Ovary (tissue), 3 donors: ENCODE measurements at regions not wholly inside any gene's neighbourhood (a gene's known extent, or its start where the extent isn't known, plus 50 kb on each side); places are given as distances from the start of the nearest gene placed in this dataset.

ENCODE experiments used
- CTCF ChIP-seq, 3 donors: fragments of 450-650 bp in 2 of 3; fragments of 200-600 bp in 1 of 3; IDR thresholded peaks; one replicate each; pipeline versions ENCODE4 v1.5.1 to v1.8.0; 2016 to 2022; ENCODE audit warnings: antibody characterized with exemption in 3 of 3, mild to moderate bottlenecking in 1 of 3
- POLR2A ChIP-seq: fragments of 450-650 bp; IDR thresholded peaks from one replicate; pipeline ENCODE4 v1.6.1; 2017; ENCODE audit warnings: antibody characterized with exemption, mild to moderate bottlenecking, moderate library complexity
- donor health status: DM: no; HTN: no; CAD: no.

DNA sequence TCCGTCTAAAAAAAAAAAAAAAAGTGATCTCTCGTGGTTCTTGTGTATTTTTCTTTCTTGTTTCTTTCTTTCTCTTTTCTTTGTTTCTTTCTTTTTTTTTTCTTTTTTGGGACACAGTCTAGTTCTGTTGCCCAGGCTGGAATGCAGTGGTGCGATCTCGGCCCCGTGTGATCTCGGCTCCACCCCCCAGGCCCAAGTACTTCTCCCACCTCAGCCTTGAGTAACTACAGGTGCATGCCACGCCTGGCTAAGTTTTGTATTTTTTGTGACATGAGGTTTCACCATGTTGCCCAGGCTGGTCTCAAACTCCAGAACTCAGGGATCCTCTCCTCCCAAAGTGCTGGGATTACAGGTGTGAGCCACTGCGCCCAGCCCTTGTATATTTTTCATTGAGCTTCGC lies 91.4 kb downstream of the TMEM237 start:
- TF ChIP-seq CTCF (IDR thresholded peaks at IDR 0.05), result no peak
- TF ChIP-seq POLR2A, result no peak
